ENCODE measurements at regions not wholly inside any gene's neighbourhood (a gene's known extent, or its start where the extent isn't known, plus 50 kb on each side); places are given as distances from the start of the nearest gene placed in this dataset.
"Not testable (repeated sequence)": the region's sequence is repeated elsewhere in the genome, so short reads cannot be mapped to it uniquely, and the experiment has no call there.

- Histone ChIP-seq H3K4me3 (ENCODE audit: severe bottlenecking) (no peak overlapping the region), H3K27ac (ENCODE audit: poor library complexity, severe bottlenecking) (no peak overlapping the region), H3K4me1 (ENCODE audit: insufficient read depth, poor library complexity, severe bottlenecking) (peaks cover 7% of the 10 kb centered on the region), H3K36me3 (ENCODE audit: low read depth) (no peaks in the 10 kb centered on the region), H3K9me3 (ENCODE audit: severe bottlenecking) (peaks cover 3% of the 10 kb centered on the region), H3K27me3 (ENCODE audit: insufficient read depth, poor library complexity, severe bottlenecking) (no peaks in the 10 kb centered on the region)
- ATAC-seq (ENCODE audit: low read depth) (no peak), DNase-seq (ENCODE audit: low spot score) (no peak)
- TF ChIP-seq, protein P1, sequence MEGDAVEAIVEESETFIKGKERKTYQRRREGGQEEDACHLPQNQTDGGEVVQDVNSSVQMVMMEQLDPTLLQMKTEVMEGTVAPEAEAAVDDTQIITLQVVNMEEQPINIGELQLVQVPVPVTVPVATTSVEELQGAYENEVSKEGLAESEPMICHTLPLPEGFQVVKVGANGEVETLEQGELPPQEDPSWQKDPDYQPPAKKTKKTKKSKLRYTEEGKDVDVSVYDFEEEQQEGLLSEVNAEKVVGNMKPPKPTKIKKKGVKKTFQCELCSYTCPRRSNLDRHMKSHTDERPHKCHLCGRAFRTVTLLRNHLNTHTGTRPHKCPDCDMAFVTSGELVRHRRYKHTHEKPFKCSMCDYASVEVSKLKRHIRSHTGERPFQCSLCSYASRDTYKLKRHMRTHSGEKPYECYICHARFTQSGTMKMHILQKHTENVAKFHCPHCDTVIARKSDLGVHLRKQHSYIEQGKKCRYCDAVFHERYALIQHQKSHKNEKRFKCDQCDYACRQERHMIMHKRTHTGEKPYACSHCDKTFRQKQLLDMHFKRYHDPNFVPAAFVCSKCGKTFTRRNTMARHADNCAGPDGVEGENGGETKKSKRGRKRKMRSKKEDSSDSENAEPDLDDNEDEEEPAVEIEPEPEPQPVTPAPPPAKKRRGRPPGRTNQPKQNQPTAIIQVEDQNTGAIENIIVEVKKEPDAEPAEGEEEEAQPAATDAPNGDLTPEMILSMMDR (IDR thresholded peaks at IDR 0.05; ENCODE audit: poor library complexity, severe bottlenecking) = no peak
Observed at GRCh38 chr12:75628511-75628910, 117.1 kb upstream of the KRR1 start.

DNA sequence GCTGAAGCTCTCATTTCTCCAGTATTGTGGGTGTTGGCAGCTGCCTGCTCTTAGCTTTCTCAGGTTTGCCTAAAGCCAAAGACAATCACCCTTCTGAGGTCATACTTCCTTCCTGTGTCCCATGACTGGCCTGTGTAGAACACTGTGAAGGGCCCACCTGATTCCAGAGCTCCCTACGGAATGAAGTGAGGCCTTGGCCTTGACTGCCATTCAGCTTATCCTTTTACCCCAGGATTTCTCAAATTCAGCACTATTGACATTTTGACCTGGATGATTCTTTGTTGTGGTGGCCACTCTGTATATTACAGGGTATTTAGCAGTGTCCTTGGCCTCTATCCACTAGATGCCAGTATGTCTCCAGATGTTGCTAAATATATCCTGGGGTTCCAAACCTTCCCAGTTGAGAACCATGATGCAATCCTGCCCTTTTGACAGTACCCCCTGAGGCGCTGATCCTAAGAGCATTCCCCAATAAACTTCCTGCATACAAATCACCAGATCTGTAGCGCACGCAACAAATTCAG is 112.3 kb upstream of the KRR1 start:
- ATAC-seq (ENCODE audit: low read depth) (peak; percentile 96), DNase-seq (ENCODE audit: low spot score) (no peak)
- H3K27me3 ChIP-seq (ENCODE audit: insufficient read depth, poor library complexity, severe bottlenecking) = no peaks in the 10 kb centered on the region
- peaks cover 1% of the 10 kb centered on the region for H3K9me3 ChIP-seq (ENCODE audit: severe bottlenecking)
- H3K36me3 ChIP-seq (ENCODE audit: low read depth) = no peaks in the 10 kb centered on the region
- peak overlapping the region; percentile 46 for H3K27ac ChIP-seq (ENCODE audit: poor library complexity, severe bottlenecking)
- H3K4me1 ChIP-seq (ENCODE audit: insufficient read depth, poor library complexity, severe bottlenecking) = peaks cover 14% of the 10 kb centered on the region
- TF ChIP-seq, protein P1 (IDR thresholded peaks at IDR 0.05; ENCODE audit: poor library complexity, severe bottlenecking) = peak; percentile 74
- no peak overlapping the region for H3K4me3 ChIP-seq (ENCODE audit: severe bottlenecking)

DNA sequence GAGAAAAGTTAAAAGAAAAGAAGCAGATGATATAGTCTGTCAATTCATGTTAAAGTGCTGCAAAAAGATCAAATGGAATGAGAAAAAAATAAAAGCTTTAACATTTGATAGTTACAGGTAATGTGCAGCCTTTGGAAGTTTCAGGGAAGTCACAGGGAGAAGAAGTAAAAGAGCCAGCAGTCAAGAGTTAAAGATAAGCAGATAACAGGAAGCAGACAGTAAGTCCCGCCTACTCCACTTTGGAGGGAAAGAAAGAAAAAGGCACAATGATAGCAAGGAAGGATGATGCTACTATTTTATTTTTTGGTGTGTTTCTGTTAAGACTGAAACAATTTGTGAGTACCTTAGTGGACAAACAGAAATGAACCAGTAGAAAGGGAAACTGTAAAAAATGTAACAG is 111.1 kb upstream of the KRR1 start:
- Histone ChIP-seq H3K36me3 (ENCODE audit: low read depth) (no peaks in the 10 kb centered on the region), H3K27ac (ENCODE audit: poor library complexity, severe bottlenecking) (peak overlapping the region; percentile 46), H3K4me3 (ENCODE audit: severe bottlenecking) (no peak overlapping the region), H3K9me3 (ENCODE audit: severe bottlenecking) (no peaks in the 10 kb centered on the region), H3K4me1 (ENCODE audit: insufficient read depth, poor library complexity, severe bottlenecking) (peaks cover 14% of the 10 kb centered on the region), H3K27me3 (ENCODE audit: insufficient read depth, poor library complexity, severe bottlenecking) (no peaks in the 10 kb centered on the region)
- TF ChIP-seq, protein P1 (IDR thresholded peaks at IDR 0.05; ENCODE audit: poor library complexity, severe bottlenecking) = no peak
- ATAC-seq (ENCODE audit: low read depth) = no peak
- no peak for DNase-seq (ENCODE audit: low spot score)

GRCh38 chr12:75614396-75614795 is 103.0 kb upstream of the KRR1 start:
- H3K4me1 ChIP-seq (ENCODE audit: insufficient read depth, poor library complexity, severe bottlenecking); DNase-seq (ENCODE audit: low spot score); ATAC-seq (ENCODE audit: low read depth); H3K9me3 ChIP-seq (ENCODE audit: severe bottlenecking); H3K36me3 ChIP-seq (ENCODE audit: low read depth); H3K27me3 ChIP-seq (ENCODE audit: insufficient read depth, poor library complexity, severe bottlenecking); H3K27ac ChIP-seq (ENCODE audit: poor library complexity, severe bottlenecking); H3K4me3 ChIP-seq (ENCODE audit: severe bottlenecking): not testable (repeated sequence)

- H3K9me3 ChIP-seq (ENCODE audit: severe bottlenecking) = no peaks in the 10 kb centered on the region
- no peaks in the 10 kb centered on the region for H3K36me3 ChIP-seq (ENCODE audit: low read depth)
- TF ChIP-seq, protein P1 (IDR thresholded peaks at IDR 0.05; ENCODE audit: poor library complexity, severe bottlenecking) = no peak
- ATAC-seq (ENCODE audit: low read depth) (no peak), DNase-seq (ENCODE audit: low spot score) (no peak)
- H3K4me1 ChIP-seq (ENCODE audit: insufficient read depth, poor library complexity, severe bottlenecking) = no peaks in the 10 kb centered on the region
- H3K27me3 ChIP-seq (ENCODE audit: insufficient read depth, poor library complexity, severe bottlenecking) = no peaks in the 10 kb centered on the region
- no peak overlapping the region for H3K4me3 ChIP-seq (ENCODE audit: severe bottlenecking)
- no peak overlapping the region for H3K27ac ChIP-seq (ENCODE audit: poor library complexity, severe bottlenecking)
Observed at GRCh38 chr12:75613981-75614380, 102.6 kb upstream of the KRR1 start.
